ENCODE measurements at regions not wholly inside any gene's neighbourhood (a gene's known extent, or its start where the extent isn't known, plus 50 kb on each side); places are given as distances from the start of the nearest gene placed in this dataset.
A peak's percentile ranks its signal among the peaks of the same experiment; 100 is the strongest.
"Not testable (repeated sequence)": the region's sequence is repeated elsewhere in the genome, so short reads cannot be mapped to it uniquely, and the experiment has no call there.

- intact Hi-C loops (cut with DNase I): no loop called here
- ATAC-seq (no peak), DNase-seq (ENCODE audit: missing footprints) (no peak)
These were observed 56.1 kb downstream of the GPR85 start for GRCh38 chr7:113030489-113030888.

- intact Hi-C loops (cut with DNase I): no loop called here
- DNase-seq (ENCODE audit: missing footprints) (no peak), ATAC-seq (no peak)
These were observed 59.7 kb downstream of the GPR85 start for GRCh38 chr7:113026941-113027340.

- not testable (repeated sequence) for ATAC-seq; DNase-seq (ENCODE audit: missing footprints)
- intact Hi-C loops (cut with DNase I): loop anchor here (5.0 kb wide), 2 partner anchors 95 to 405 kb away; no protein-coding TSS in a partner anchor
These were observed 69.3 kb downstream of the GPR85 start for GRCh38 chr7:113017144-113017857.

GRCh38 chr7:113015034-113015645 is 71.5 kb downstream of the GPR85 start:
- DNase-seq (ENCODE audit: missing footprints) (no peak), ATAC-seq (no peak)
- intact Hi-C loops (cut with DNase I): loop anchor here (2.0 to 5.0 kb wide), 3 partner anchors 97 to 407 kb away; no protein-coding TSS in a partner anchor

GRCh38 chr7:113013761-113014449 is 72.7 kb downstream of the GPR85 start:
- DNase-seq (ENCODE audit: missing footprints) (no peak), ATAC-seq (no peak)
- intact Hi-C loops (cut with DNase I): loop anchor here (2.0 kb wide), 1 partner anchor 275 kb away; no protein-coding TSS in a partner anchor

GRCh38 chr7:113012862-113013261 is 73.8 kb downstream of the GPR85 start:
- DNase-seq (ENCODE audit: missing footprints); ATAC-seq; intact Hi-C loops (cut with DNase I): not testable (repeated sequence)

GRCh38 chr7:113010377-113010776 is 76.2 kb downstream of the GPR85 start:
- intact Hi-C loops (cut with DNase I): no loop called here
- ATAC-seq (no peak), DNase-seq (ENCODE audit: missing footprints) (no peak)

- intact Hi-C loops (cut with DNase I): no loop called here
- ATAC-seq (no peak), DNase-seq (ENCODE audit: missing footprints) (peak; percentile 58)
These were observed 77.9 kb downstream of the GPR85 start for GRCh38 chr7:113008755-113009154.

- intact Hi-C loops (cut with DNase I): no loop called here
These were observed 81.7 kb downstream of the GPR85 start for GRCh38 chr7:113004726-113005454.

GRCh38 chr7:113000316-113001020 is 86.2 kb downstream of the GPR85 start:
- intact Hi-C loops (cut with DNase I): no loop called here
- no peak for ATAC-seq
- no peak for DNase-seq (ENCODE audit: missing footprints)

More at GRCh38 chr7:113004726-113005454, 81.7 kb downstream of the GPR85 start:
- no peak for DNase-seq (ENCODE audit: missing footprints)
- no peak for ATAC-seq

- DNase-seq (ENCODE audit: missing footprints) (no peak), ATAC-seq (peak; percentile 26)
- intact Hi-C loops (cut with DNase I): no loop called here
These were observed 88.8 kb downstream of the GPR85 start for GRCh38 chr7:112997831-112998230.

GRCh38 chr7:112996331-112996871 is 90.2 kb downstream of the GPR85 start:
- ATAC-seq (no peak), DNase-seq (ENCODE audit: missing footprints) (no peak)
- intact Hi-C loops (cut with DNase I): no loop called here

- intact Hi-C loops (cut with DNase I): no loop called here
- peak; percentile 87 for ATAC-seq
- DNase-seq (ENCODE audit: missing footprints): no peak
These were observed 91.4 kb downstream of the GPR85 start for GRCh38 chr7:112995059-112995824.

- ATAC-seq: no peak
- intact Hi-C loops (cut with DNase I): no loop called here
These were observed 92.0 kb downstream of the GPR85 start for GRCh38 chr7:112994656-112995055.

GRCh38 chr7:112990624-112991023 is 96.0 kb downstream of the GPR85 start:
- ATAC-seq (no peak), DNase-seq (ENCODE audit: missing footprints) (no peak)
- intact Hi-C loops (cut with DNase I): no loop called here

More at GRCh38 chr7:112994656-112995055, 92.0 kb downstream of the GPR85 start:
- no peak for DNase-seq (ENCODE audit: missing footprints)

- DNase-seq (ENCODE audit: missing footprints) (no peak), ATAC-seq (no peak)
- intact Hi-C loops (cut with DNase I): no loop called here
These were observed 97.1 kb downstream of the GPR85 start for GRCh38 chr7:112989531-112989930.

GRCh38 chr7:112987171-112987570 is 99.5 kb downstream of the GPR85 start:
- ATAC-seq: no peak
- no peak for DNase-seq (ENCODE audit: missing footprints)
- intact Hi-C loops (cut with DNase I): no loop called here

Data from Right ventricle myocardium inferior (tissue), 1 donor.